ENCODE measurements at regions not wholly inside any gene's neighbourhood (a gene's known extent, or its start where the extent isn't known, plus 50 kb on each side); places are given as distances from the start of the nearest gene placed in this dataset.

GRCh38 chr9:89759572-89759971 lies 154.8 kb downstream of the GADD45G start (continued):
- no peak for TF ChIP-seq SIN3A (IDR thresholded peaks at IDR 0.05; ENCODE audit: low read depth)

- H3K9me3 ChIP-seq (ENCODE audit: control insufficient read depth in 1 of 2, insufficient read depth in 1 of 2, low read depth in 1 of 2, low read length in 2 of 2): no peaks in the 10 kb centered on the region
- ATAC-seq (no peak), DNase-seq (ENCODE audit: low read depth, low spot score) (no peak)
- H2AFZ ChIP-seq (ENCODE audit: low read depth, low read length, poor library complexity, severe bottlenecking): no peak overlapping the region
- CTCF ChIA-PET: no interaction called here
- H3K4me2 ChIP-seq (ENCODE audit: low read length): no peak overlapping the region
- no peaks in the 10 kb centered on the region for H3K4me1 ChIP-seq (ENCODE audit: control insufficient read depth in 1 of 2, insufficient read depth in 2 of 2, low read length in 2 of 2)
- no peak for TF ChIP-seq SRF (IDR thresholded peaks at IDR 0.05; ENCODE audit: low read depth)
- H4K20me1 ChIP-seq (ENCODE audit: insufficient read depth): no peaks in the 10 kb centered on the region
- no peaks in the 10 kb centered on the region; the same call in 1 of the 2 replicates for H3K27me3 ChIP-seq (ENCODE audit: insufficient read depth, low read length)
- RAD21 ChIA-PET (ENCODE audit: low non-redundant PET in 1 of 2, low total read pairs in 2 of 2, uncharacterized antibody in 2 of 2, unreplicated experiment in 2 of 2): no interaction called here
- no peak overlapping the region for H3K4me3 ChIP-seq (replicated peaks in 1 of 2; ENCODE audit: low read depth in 1 of 2, low read length in 2 of 2)
- BruUV-seq (replicated peaks): no TSS peak
- no peak overlapping the region for H3K27ac ChIP-seq (ENCODE audit: low read depth, low read length)
- no peaks in the 10 kb centered on the region for H3K36me3 ChIP-seq (ENCODE audit: control insufficient read depth in 1 of 2, insufficient read depth in 2 of 2, low read length in 2 of 2)
- POLR2A ChIA-PET: no interaction called here
- no peak overlapping the region for H3K9ac ChIP-seq (ENCODE audit: low read length)
- no peaks in the 10 kb centered on the region for H3K9me2 ChIP-seq (ENCODE audit: insufficient read depth)
- no peaks in the 10 kb centered on the region for H3K79me2 ChIP-seq (ENCODE audit: insufficient read depth, low read length)
- intact Hi-C loops (cut with micrococcal nuclease): no loop called here
Observed at GRCh38 chr9:89760123-89760522, 155.3 kb downstream of the GADD45G start.

DNA sequence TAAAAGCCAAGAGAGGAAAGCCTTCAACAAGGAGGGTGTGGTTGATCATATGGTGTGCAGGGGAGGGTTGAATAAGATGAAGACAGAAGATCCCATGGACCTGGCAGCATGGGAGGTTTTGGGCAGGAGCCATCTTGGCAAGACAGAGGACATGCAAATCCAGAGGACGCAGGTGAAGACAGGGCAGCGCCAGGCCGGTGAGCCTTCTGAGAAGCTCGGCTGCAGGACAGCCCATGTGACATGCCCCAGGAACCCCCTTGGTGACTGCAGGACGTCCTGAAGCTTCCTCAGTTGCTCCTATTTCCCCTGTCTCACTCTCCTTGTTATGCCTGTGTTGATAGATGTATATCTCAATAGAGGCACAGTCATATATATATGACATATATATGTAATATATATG lies 159.4 kb downstream of the GADD45G start:
- H3K9me2 ChIP-seq (ENCODE audit: insufficient read depth): no peaks in the 10 kb centered on the region
- no peaks in the 10 kb centered on the region for H3K9me3 ChIP-seq (ENCODE audit: control insufficient read depth in 1 of 2, insufficient read depth in 1 of 2, low read depth in 1 of 2, low read length in 2 of 2)
- ChIA-PET CTCF (no interaction called here), POLR2A (no interaction called here), RAD21 (ENCODE audit: low non-redundant PET in 1 of 2, low total read pairs in 2 of 2, uncharacterized antibody in 2 of 2, unreplicated experiment in 2 of 2) (no interaction called here)
- ATAC-seq (no peak), DNase-seq (ENCODE audit: low read depth, low spot score) (no peak)
- intact Hi-C loops (cut with micrococcal nuclease): no loop called here
- no peak overlapping the region for H3K4me2 ChIP-seq (ENCODE audit: low read length)
- no peak overlapping the region for H2AFZ ChIP-seq (ENCODE audit: low read depth, low read length, poor library complexity, severe bottlenecking)
- H3K9ac ChIP-seq (ENCODE audit: low read length): no peak overlapping the region
- TF ChIP-seq CBX3 (IDR thresholded peaks at IDR 0.05; ENCODE audit: low read depth) (no peak), EZH2phosphoT487 (IDR thresholded peaks at IDR 0.05; ENCODE audit: borderline replicate concordance) (no peak), SIN3A (IDR thresholded peaks at IDR 0.05; ENCODE audit: low read depth) (no peak), SP1 (IDR thresholded peaks at IDR 0.05; ENCODE audit: low read depth) (no peak), MAX (IDR thresholded peaks at IDR 0.05) (no peak), POLR2AphosphoS5 (IDR thresholded peaks at IDR 0.05; ENCODE audit: low read depth, low read length) (no peak), CEBPB (IDR thresholded peaks at IDR 0.05; ENCODE audit: low read depth) (no peak)
- TF ChIP-seq, protein P1, sequence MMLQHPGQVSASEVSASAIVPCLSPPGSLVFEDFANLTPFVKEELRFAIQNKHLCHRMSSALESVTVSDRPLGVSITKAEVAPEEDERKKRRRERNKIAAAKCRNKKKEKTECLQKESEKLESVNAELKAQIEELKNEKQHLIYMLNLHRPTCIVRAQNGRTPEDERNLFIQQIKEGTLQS (IDR thresholded peaks at IDR 0.05): no peak
- H3K79me2 ChIP-seq (ENCODE audit: insufficient read depth, low read length): no peaks in the 10 kb centered on the region
- no peak overlapping the region for H3K4me3 ChIP-seq (replicated peaks in 1 of 2; ENCODE audit: low read depth in 1 of 2, low read length in 2 of 2)
- no peaks in the 10 kb centered on the region for H3K36me3 ChIP-seq (ENCODE audit: control insufficient read depth in 1 of 2, insufficient read depth in 2 of 2, low read length in 2 of 2)
- BruUV-seq (replicated peaks): no TSS peak
- no peaks in the 10 kb centered on the region for H3K4me1 ChIP-seq (ENCODE audit: control insufficient read depth in 1 of 2, insufficient read depth in 2 of 2, low read length in 2 of 2)
- no peak overlapping the region for H3K27ac ChIP-seq (ENCODE audit: low read depth, low read length)
- no peaks in the 10 kb centered on the region for H4K20me1 ChIP-seq (ENCODE audit: insufficient read depth)
- peaks cover 7% of the 10 kb centered on the region for H3K27me3 ChIP-seq (ENCODE audit: insufficient read depth, low read length)
